Heart left ventricle (tissue), 16 donors: ENCODE measurements at regions not wholly inside any gene's neighbourhood (a gene's known extent, or its start where the extent isn't known, plus 50 kb on each side); places are given as distances from the start of the nearest gene placed in this dataset.

Experiments
- ATAC-seq, 4 donors: fragments of 200-7000 bp; cut with Tn5 transposase; one replicate each; pipeline ENCODE4 v1.9.1; 2020 to 2022; ENCODE audit warnings: moderate library complexity in 4 of 4, mild to moderate bottlenecking in 3 of 4, moderate number of reproducible peaks in 1 of 4
- DNase-seq, 5 donors: peaks; one replicate each; pipeline ENCODE4 v3.0.0-alpha.2; 2020
- H3K27ac ChIP-seq, 12 donors: fragments of 200-600 bp; sonication (generic) in 4 of 12; one replicate each; pipeline versions ENCODE4 v1.5.0 to v1.8.0; 2016 to 2022; ENCODE audit warnings: mild to moderate bottlenecking in 2 of 12
- H3K27me3 ChIP-seq, 9 donors: fragments of 200-600 bp; sonication (generic) in 2 of 9; one replicate each; pipeline versions ENCODE4 v1.5.1 to v1.8.0; 2016 to 2022; ENCODE audit warnings: mild to moderate bottlenecking in 3 of 9
- H3K36me3 ChIP-seq, 9 donors: fragments of 200-600 bp; sonication (generic) in 2 of 9; one replicate each; pipeline versions ENCODE4 v1.5.0 to v1.8.0; 2018 to 2022; ENCODE audit warnings: mild to moderate bottlenecking in 2 of 9
- H3K4me1 ChIP-seq, 12 donors: fragments of 200-600 bp; sonication (generic) in 4 of 12; one replicate each; pipeline versions ENCODE4 v1.5.0 to v1.8.0; 2016 to 2022; ENCODE audit warnings: mild to moderate bottlenecking in 3 of 12
- H3K4me3 ChIP-seq, 12 donors: fragments of 200-600 bp; sonication (generic) in 4 of 12; one replicate each; pipeline versions ENCODE4 v1.5.0 to v1.8.0; 2017 to 2022; ENCODE audit warnings: mild to moderate bottlenecking in 9 of 12, moderate library complexity in 4 of 12
- H3K9me3 ChIP-seq, 12 donors: fragments of 200-600 bp; sonication (generic) in 4 of 12; one replicate each; pipeline versions ENCODE4 v1.5.0 to v1.8.0; 2016 to 2022; ENCODE audit warnings: mild to moderate bottlenecking in 1 of 12
- CTCF ChIP-seq, 12 donors: fragments of 200-600 bp; sonication (generic) in 4 of 12; IDR thresholded peaks; one replicate each; pipeline versions ENCODE4 v1.5.0 to v1.8.0; 2018 to 2022; ENCODE audit warnings: antibody characterized with exemption in 12 of 12, mild to moderate bottlenecking in 5 of 12
- POLR2A ChIP-seq, 2 donors: fragments of 450-650 bp; IDR thresholded peaks; one replicate each; pipeline ENCODE4 v1.6.1; 2017; ENCODE audit warnings: antibody characterized with exemption in 2 of 2, mild to moderate bottlenecking in 2 of 2, moderate library complexity in 2 of 2
- WGBS, 4 donors: extraction: QIAGEN DNeasy Blood & Tissue Kit in 2 of 4; methylation state at CpG; one replicate each; pipeline versions ENCODE4 v1.1.5 to v1.1.7; 2013 to 2018; 5-methylcytosine and 5-hydroxymethylcytosine counted together
- intact Hi-C, 10 donors: fragments of 100-400 bp; cut with DNase I; formaldehyde crosslinking; loops; one replicate each; pipeline versions ENCODE4 v1.11.1 to v1.14.2; 2022
- donor health status: ischemic (EF 13 %, LVEDD 7.1; RV severe dilation, severe dysfunction).
- donor health status: healthy with polysubstance abuse.
- donor health status: DM: no; HTN: yes; CAD: no.
- donor health status: DM: no; HTN: no; CAD: no.
- donor health status: ischemic (EF 25% LVEDD 6.9; RV normal size, moderate dysfunction).
- donor health status: ischemic (EF 25% LVEDD 5.7; RV mildly dilated, moderate dysfunction).
- donor health status: healthy.
- donor health status: DM: yes; HTN: yes; CAD: no.
- donor health status: ischemic (EF 35%, LVEDD 5.7; RV mildly dilated, moderate dysfunction).
- donor health status: nonischemic (EF 11% LVEDD 7.7; RV severe dilation, severe dysfunction).
- donor health status: DM: yes; HTN: yes; CAD: no.
- donor health status: PGD.
- donor health status: ischemic (EF 29% LVEDD 5.4; RV normal size, mild dysfunction).
- donor health status: nonischemic (EF 23%, LVEDD 6.1; RV moderate dilation, normal function).

- Histone ChIP-seq H3K9me3 (no peaks in the 10 kb centered on the region), H3K4me1 (no peaks in the 10 kb centered on the region), H3K4me3 (no peak overlapping the region), H3K27ac (no peak overlapping the region), H3K27me3 (no peaks in the 10 kb centered on the region), H3K36me3 (no peaks in the 10 kb centered on the region)
- ATAC-seq (no peak), DNase-seq (no peak)
- intact Hi-C loops = no loop called here
- TF ChIP-seq POLR2A (IDR thresholded peaks at IDR 0.05) (no peak), CTCF (IDR thresholded peaks at IDR 0.05) (no peak)
- WGBS, 4 donors = 61 to 65% (median 63%) methylated on average over 3 of the region's 3 CpGs
Measured at GRCh38 chr3:64276131-64276530, 50.9 kb upstream of the PRICKLE2 start.
